Chondrocyte (in vitro differentiated cells): ENCODE measurements at regions not wholly inside any gene's neighbourhood (a gene's known extent, or its start where the extent isn't known, plus 50 kb on each side); places are given as distances from the start of the nearest gene placed in this dataset.

Experiments used
- DNase-seq: peaks from one replicate; pipeline ENCODE4 v3.0.0; 2021; ENCODE audit warnings: mixed read lengths, low spot score
- H3K27ac Mint-ChIP-seq: one replicate; pipeline ENCODE4 v1.8.0; 2021; ENCODE audit warnings: mild to moderate bottlenecking, moderate library complexity, mixed read lengths; ENCODE audit not compliant: unreplicated experiment
- H3K27me3 Mint-ChIP-seq: 2 replicates; pipeline ENCODE4 v1.8.0; 2021; ENCODE audit warnings: low read depth, mixed read lengths
- H3K36me3 Mint-ChIP-seq: 2 replicates; pipeline ENCODE4 v1.8.0; 2021; ENCODE audit warnings: low read depth, mixed read lengths
- H3K4me1 Mint-ChIP-seq: 2 replicates; pipeline ENCODE4 v1.8.0; 2021; ENCODE audit warnings: low read depth, mild to moderate bottlenecking, mixed read lengths
- H3K4me3 Mint-ChIP-seq: one replicate; pipeline ENCODE4 v1.8.0; 2021; ENCODE audit warnings: mild to moderate bottlenecking, moderate library complexity, mixed read lengths; ENCODE audit not compliant: unreplicated experiment
- H3K9me3 Mint-ChIP-seq: 2 replicates; pipeline ENCODE4 v1.8.0; 2021; ENCODE audit warnings: low read depth, mixed read lengths
- CTCF ChIP-seq: fragments of 200-600 bp; sonication (generic); IDR thresholded peaks from 2 replicates; pipeline ENCODE4 v1.5.0; 2021; ENCODE audit warnings: antibody characterized with exemption, mild to moderate bottlenecking, moderate library complexity

- Mint-ChIP-seq H3K4me3 (no peak overlapping the region), H3K4me1 (no peaks in the 10 kb centered on the region), H3K9me3 (no peaks in the 10 kb centered on the region), H3K36me3 (no peaks in the 10 kb centered on the region), H3K27me3 (no peaks in the 10 kb centered on the region), H3K27ac (no peak overlapping the region)
- TF ChIP-seq CTCF: no peak
- no peak for DNase-seq
These were observed 111.6 kb upstream of the NWD2 start for GRCh38 chr4:37132975-37133360.

- H3K9me3 Mint-ChIP-seq: peaks cover 2% of the 10 kb centered on the region
- DNase-seq: no peak
- no peak overlapping the region for H3K4me3 Mint-ChIP-seq
- H3K27me3 Mint-ChIP-seq: no peaks in the 10 kb centered on the region
- H3K27ac Mint-ChIP-seq: no peak overlapping the region
- no peaks in the 10 kb centered on the region for H3K36me3 Mint-ChIP-seq
- no peak for TF ChIP-seq CTCF
- H3K4me1 Mint-ChIP-seq: no peaks in the 10 kb centered on the region
These were observed 106.4 kb upstream of the NWD2 start for GRCh38 chr4:37138019-37138653.

- H3K36me3 Mint-ChIP-seq: no peaks in the 10 kb centered on the region
- DNase-seq: no peak
- no peak overlapping the region for H3K27ac Mint-ChIP-seq
- no peaks in the 10 kb centered on the region for H3K4me1 Mint-ChIP-seq
- H3K4me3 Mint-ChIP-seq: no peak overlapping the region
- peaks cover 2% of the 10 kb centered on the region for H3K9me3 Mint-ChIP-seq
- no peaks in the 10 kb centered on the region for H3K27me3 Mint-ChIP-seq
- no peak for TF ChIP-seq CTCF
These were observed 105.8 kb upstream of the NWD2 start for GRCh38 chr4:37138789-37139188.

GRCh38 chr4:37139987-37140386 lies 104.6 kb upstream of the NWD2 start:
- no peaks in the 10 kb centered on the region for H3K4me1 Mint-ChIP-seq
- no peak for DNase-seq
- H3K27ac Mint-ChIP-seq: no peak overlapping the region
- no peaks in the 10 kb centered on the region for H3K27me3 Mint-ChIP-seq
- H3K9me3 Mint-ChIP-seq: peaks cover 8% of the 10 kb centered on the region
- no peaks in the 10 kb centered on the region for H3K36me3 Mint-ChIP-seq
- no peak overlapping the region for H3K4me3 Mint-ChIP-seq
- TF ChIP-seq CTCF: no peak

- H3K36me3 Mint-ChIP-seq: no peaks in the 10 kb centered on the region
- no peaks in the 10 kb centered on the region for H3K4me1 Mint-ChIP-seq
- H3K27ac Mint-ChIP-seq: no peak overlapping the region
- DNase-seq: no peak
- no peak for TF ChIP-seq CTCF
- peaks cover 21% of the 10 kb centered on the region for H3K9me3 Mint-ChIP-seq
- no peak overlapping the region for H3K4me3 Mint-ChIP-seq
- H3K27me3 Mint-ChIP-seq: no peaks in the 10 kb centered on the region
These were observed 98.3 kb upstream of the NWD2 start for GRCh38 chr4:37146260-37146659.
